ENCODE measurements at regions not wholly inside any gene's neighbourhood (a gene's known extent, or its start where the extent isn't known, plus 50 kb on each side); places are given as distances from the start of the nearest gene placed in this dataset.
"Not testable (repeated sequence)": the region's sequence is repeated elsewhere in the genome, so short reads cannot be mapped to it uniquely, and the experiment has no call there.

DNA sequence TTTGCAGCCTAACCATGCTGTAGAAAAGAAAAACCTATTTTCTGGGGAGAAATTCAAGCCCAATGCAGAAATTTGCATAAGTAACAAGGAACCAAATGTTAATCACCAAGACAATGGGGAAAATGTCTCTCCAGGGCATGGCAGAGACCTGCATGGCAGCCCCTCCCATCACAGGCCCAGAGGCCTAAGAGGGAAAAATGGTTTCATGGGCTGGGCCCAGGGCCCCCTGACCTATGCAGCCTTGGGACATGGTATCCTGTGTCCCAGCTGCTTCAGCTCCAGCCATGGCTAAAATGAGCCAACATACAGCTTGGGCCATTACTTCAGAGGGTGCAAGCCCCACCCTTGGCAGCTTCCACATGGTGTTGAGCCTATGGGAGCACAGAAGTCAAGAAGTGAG, 266.9 kb downstream of the AGTPBP1 start:
- not testable (repeated sequence) for TF ChIP-seq CTCF (conservative IDR thresholded peaks at IDR 0.05; ENCODE audit: low read length); EZH2phosphoT487 (IDR thresholded peaks at IDR 0.05; ENCODE audit: borderline replicate concordance, low read depth, low read length)
